ES-I3 (cell line): ENCODE measurements at regions not wholly inside any gene's neighbourhood (a gene's known extent, or its start where the extent isn't known, plus 50 kb on each side); places are given as distances from the start of the nearest gene placed in this dataset.

ENCODE experiments used
- H3K36me3 ChIP-seq: 2 replicates; pipeline ENCODE4 v1.6.1; 2013; ENCODE audit warnings: mild to moderate bottlenecking, low read length, control low read depth, moderate library complexity; ENCODE audit not compliant: insufficient read depth
- H3K4me1 ChIP-seq: 2 replicates; pipeline ENCODE4 v1.6.1; 2013; ENCODE audit warnings: mild to moderate bottlenecking, control low read depth, low read length; ENCODE audit not compliant: insufficient read depth
- H3K9ac ChIP-seq: 2 replicates; pipeline ENCODE4 v1.6.1; 2013; ENCODE audit warnings: low read depth, mild to moderate bottlenecking, low read length, moderate library complexity
- H3K9me3 ChIP-seq: 2 replicates; pipeline ENCODE4 v1.6.1; 2013; ENCODE audit warnings: mild to moderate bottlenecking, low read length, moderate library complexity; ENCODE audit not compliant: control insufficient read depth, insufficient read depth

DNA sequence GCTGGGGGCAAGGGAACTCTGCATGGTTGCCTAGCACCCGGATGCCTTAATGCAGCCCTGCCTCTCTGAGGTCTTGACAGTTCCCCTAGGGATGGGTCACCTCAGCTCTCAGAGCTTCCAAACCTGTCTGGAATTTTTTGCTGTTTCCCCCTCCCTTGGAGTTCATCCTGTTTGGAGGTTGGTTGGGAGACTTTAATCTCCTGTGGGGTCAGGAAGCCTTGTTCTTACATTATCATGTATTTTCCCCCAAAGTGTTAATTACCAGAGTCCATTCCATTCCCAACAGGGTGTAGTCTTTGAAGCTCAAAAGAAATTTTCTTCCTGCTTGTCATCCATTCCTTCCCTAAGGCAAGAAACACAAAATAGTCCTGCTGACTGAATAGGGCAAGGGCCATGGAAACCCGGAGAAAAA is 150.3 kb upstream of the SPRY4 start:
- Histone ChIP-seq H3K9ac (no peak overlapping the region), H3K36me3 (0 out of 2 replicates have a peak, but pooled peaks cover 3% of the 10 kb centered on the region), H3K9me3 (peaks cover 10% of the 10 kb centered on the region), H3K4me1 (peaks cover 31% of the 10 kb centered on the region)

DNA sequence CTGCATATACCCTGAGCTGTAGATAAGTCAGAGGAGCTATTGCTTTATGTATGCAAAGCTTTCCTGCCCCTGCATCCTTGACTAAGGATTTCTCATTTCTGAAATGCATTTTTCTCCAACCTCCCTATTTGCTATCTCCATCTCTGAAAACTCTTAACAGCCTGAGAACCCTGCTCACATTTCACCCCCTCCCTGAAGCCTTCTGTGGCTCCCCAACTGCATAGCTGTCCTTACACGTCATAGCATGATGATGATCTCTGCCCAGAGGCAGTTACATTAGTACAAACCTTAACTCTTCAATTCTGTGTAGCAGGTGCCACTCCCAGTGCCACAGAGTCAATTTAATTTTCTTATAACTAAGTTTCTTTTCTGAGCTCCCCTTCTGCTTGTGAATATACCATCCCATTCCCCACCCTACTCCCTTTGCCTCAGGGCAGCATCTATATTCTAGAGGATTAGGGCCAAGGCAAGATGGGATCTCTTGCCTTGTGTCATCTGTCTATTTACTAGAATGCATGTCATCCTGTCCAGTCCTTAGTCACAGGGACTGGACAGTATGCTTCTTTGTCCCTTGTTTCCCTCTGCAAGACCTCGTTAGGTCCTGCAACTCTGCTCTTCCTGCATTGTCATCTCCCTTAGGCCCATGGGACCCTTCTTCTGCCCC is 149.7 kb upstream of the SPRY4 start:
- Histone ChIP-seq H3K4me1 (peaks cover 31% of the 10 kb centered on the region), H3K36me3 (0 out of 2 replicates have a peak, but pooled peaks cover 3% of the 10 kb centered on the region), H3K9ac (no peak overlapping the region), H3K9me3 (peaks cover 10% of the 10 kb centered on the region)

DNA sequence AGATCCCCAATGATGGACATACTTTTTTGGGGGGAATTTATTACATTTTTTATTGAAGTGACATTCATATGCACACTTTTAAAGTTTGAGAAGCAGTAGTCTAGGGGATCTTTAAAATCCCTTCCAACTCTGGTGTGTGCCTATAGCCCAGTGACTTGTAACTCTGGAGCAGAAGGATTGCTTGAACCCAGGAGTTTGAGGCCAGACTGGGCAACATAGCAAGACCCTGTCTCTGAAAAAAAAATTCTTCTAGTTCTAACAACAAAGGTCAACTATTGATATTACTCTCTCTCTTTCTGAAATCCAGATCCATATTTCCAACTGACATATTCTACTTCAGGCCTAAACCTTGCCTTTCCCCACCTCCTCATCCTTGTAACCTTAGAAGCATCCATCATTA is 148.2 kb upstream of the SPRY4 start:
- peaks cover 31% of the 10 kb centered on the region for H3K4me1 ChIP-seq
- H3K36me3 ChIP-seq: no peaks in the 10 kb centered on the region
- no peaks in the 10 kb centered on the region for H3K9me3 ChIP-seq
- H3K9ac ChIP-seq: no peak overlapping the region

DNA sequence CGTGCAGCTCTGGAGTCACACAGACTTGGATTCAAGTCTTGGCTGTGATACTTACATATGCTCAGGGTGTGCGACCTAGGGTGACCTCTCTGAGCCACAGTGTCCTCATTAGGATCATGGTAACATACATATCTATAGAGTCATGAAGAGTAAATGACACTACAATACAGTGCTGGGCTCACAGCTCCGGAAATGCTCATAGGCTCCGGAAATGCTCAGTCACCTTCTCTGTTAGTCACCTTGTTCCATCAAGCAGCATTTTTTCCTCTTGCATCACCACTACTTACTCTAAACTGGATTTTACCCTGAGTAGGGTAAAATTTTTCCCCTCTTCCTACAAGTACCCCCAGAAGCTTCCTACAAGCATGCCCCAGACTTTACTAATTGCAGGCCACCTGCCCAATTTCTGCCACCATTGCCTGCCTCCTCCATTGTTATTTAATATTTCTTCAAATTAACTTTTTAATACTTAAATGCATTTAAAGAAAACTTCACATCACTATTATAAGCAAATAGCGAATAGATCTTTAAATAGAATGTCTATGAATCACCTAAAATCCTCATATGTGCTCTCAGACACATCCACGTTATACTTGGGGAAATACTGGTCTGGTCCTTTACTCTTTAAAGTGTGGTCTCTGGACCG is 147.6 kb upstream of the SPRY4 start:
- Histone ChIP-seq H3K4me1 (peaks cover 31% of the 10 kb centered on the region), H3K36me3 (no peaks in the 10 kb centered on the region), H3K9me3 (peaks cover 5% of the 10 kb centered on the region), H3K9ac (no peak overlapping the region)

DNA sequence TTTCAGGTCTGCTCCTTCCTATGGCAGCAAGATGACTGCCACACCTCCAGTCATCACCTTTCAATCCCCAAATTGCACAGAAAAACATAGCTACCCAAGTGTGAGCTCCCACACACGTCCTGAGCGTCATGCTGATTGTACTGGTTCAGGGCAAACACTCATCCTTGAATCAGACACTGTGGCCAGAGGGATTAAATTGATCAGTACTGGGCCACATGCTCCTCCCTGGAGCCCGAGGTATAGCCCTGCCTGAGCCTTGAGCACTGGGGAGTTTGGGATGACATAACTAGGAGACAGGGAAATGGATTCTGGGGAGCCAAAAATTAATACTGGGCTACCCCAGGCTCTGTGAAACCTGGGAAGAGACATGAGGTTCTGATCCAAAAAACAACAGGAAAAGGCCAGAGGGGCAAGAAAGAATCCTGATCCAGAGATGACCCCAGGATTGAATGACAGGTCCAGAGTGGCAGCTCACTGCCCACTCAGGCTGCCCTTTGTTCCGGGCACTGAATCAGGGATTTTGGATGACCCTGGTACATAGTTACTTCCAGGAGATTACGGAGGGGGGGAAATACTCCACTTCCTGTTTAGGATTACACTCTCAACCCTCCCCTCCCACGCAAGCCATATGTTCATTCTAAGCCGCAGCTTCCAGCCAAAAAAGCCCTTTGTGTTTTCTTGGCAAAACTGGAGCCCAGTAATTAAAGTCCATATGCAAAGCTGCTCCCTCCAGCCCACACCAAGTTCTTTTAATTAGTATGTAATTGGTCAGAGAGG is 141.6 kb upstream of the SPRY4 start:
- Histone ChIP-seq H3K36me3 (no peaks in the 10 kb centered on the region), H3K9me3 (peaks cover 9% of the 10 kb centered on the region), H3K9ac (no peak overlapping the region), H3K4me1 (0 out of 2 replicates have a peak, but pooled peaks cover 5% of the 10 kb centered on the region)

DNA sequence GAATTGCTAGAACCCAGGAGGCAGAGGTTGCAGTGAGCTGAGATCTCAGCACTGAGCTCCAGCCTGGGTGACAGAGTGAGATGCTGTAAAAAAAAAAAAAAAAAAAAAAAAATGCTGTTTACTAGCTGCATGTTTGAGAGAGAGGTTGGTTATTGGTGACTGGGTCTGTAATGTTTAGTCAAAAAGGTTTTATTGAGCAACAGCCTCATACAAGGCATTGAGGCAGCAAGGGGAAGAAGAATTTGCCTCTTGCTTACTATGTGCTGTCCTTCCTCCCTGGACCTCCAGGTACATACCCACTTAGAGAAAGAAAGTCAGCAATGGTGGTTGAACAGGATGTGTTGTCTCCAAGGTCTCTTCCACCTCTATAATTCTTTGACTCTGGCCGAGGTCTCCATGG is 140.7 kb upstream of the SPRY4 start:
- Histone ChIP-seq H3K36me3 (no peaks in the 10 kb centered on the region), H3K4me1 (0 out of 2 replicates have a peak, but pooled peaks cover 4% of the 10 kb centered on the region), H3K9ac (no peak overlapping the region), H3K9me3 (peaks cover 9% of the 10 kb centered on the region)

DNA sequence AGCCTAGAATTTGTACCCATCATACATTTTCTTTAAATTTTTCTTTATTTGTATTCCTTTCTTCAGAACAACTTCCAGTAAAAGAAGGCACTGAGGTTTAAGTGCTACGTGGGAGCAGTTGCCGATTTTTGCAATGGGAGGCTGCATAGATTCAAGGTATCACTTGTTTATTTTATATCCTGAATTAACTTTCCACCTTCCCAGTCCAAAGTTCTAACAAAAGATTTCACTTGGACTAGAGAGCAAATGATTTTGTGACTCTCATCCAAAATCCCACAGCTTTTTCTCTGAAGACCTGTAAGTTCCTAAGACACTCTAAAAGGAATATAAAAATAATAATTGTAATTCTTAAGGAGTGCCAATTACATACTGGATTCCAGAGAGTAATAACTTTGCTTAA is 139.1 kb upstream of the SPRY4 start:
- Histone ChIP-seq H3K9me3 (peaks cover 10% of the 10 kb centered on the region), H3K36me3 (no peaks in the 10 kb centered on the region), H3K4me1 (no peaks in the 10 kb centered on the region), H3K9ac (no peak overlapping the region)

DNA sequence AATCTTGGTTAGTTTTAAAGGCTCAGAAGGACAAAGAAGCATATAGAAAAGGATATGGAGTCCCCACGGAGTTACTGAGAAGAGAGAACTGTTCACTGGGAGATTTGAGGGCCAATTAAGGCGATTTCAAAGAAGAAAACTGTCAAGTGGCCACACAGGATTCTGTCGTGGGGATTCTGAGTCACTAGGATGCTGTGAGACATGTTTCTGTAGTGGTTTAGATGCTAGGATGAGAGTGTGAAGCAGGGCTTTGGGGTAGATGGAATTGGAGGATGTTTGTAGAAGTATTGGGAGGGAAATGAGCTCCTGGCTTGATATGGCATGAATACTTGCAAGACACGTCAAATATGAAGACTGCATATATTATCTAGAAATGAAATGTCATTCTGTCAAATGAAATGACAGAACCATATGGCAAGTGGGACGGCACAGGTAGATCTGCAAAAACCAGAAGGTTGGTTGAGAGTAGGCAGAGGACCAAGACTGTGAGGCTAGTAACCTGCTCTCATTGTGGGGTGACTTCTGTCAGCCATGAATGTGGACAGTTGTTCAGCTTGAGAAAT is 136.3 kb upstream of the SPRY4 start:
- H3K4me1 ChIP-seq: no peaks in the 10 kb centered on the region
- no peak overlapping the region for H3K9ac ChIP-seq
- no peaks in the 10 kb centered on the region for H3K36me3 ChIP-seq
- 0 out of 2 replicates have a peak, but pooled peaks cover 2% of the 10 kb centered on the region for H3K9me3 ChIP-seq

DNA sequence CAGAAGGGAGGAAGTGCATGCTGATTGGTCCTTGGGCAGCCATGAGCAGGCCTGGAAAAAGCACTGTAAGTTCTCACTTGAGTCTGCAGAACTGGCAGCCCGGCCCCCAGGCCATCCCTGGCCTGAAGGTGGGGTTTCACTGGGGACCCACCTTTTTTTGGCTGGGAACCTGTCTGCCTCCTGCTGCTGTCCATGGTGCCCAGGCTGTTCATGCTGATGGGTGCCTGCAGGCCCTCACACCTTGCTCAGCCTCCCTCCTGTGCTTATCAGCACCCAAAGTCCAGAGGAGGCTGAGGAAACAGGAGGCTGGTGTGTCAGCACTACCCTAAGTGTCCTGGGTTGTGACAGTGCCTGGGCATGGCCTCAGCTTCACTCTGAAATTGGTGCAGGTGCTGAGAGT is 134.4 kb upstream of the SPRY4 start:
- H3K9ac ChIP-seq: no peak overlapping the region
- no peaks in the 10 kb centered on the region for H3K36me3 ChIP-seq
- no peaks in the 10 kb centered on the region for H3K4me1 ChIP-seq
- H3K9me3 ChIP-seq: 0 out of 2 replicates have a peak, but pooled peaks cover 2% of the 10 kb centered on the region

DNA sequence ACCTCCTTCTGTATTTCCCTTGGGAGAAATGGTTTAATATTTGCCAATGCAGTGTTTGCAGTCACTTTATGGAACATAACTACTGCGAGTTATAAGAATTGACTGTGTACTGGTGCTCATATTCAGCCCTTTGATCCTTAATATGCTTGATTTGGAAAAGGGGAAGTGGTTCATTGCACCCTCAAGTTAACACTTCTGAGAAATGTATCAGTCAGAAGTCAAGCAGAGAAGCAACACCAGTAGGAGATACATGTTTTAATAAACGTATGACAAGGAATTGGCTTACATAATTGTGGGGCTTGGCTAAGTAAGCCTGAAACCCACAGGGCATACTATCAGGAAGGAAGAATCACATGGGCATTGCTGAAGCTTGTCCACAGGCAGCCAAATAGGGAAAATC is 131.0 kb upstream of the SPRY4 start:
- Histone ChIP-seq H3K9me3 (0 out of 2 replicates have a peak, but pooled peaks cover 4% of the 10 kb centered on the region), H3K36me3 (no peaks in the 10 kb centered on the region), H3K9ac (no peak overlapping the region), H3K4me1 (no peaks in the 10 kb centered on the region; the same call in 1 of the 2 replicates)

DNA sequence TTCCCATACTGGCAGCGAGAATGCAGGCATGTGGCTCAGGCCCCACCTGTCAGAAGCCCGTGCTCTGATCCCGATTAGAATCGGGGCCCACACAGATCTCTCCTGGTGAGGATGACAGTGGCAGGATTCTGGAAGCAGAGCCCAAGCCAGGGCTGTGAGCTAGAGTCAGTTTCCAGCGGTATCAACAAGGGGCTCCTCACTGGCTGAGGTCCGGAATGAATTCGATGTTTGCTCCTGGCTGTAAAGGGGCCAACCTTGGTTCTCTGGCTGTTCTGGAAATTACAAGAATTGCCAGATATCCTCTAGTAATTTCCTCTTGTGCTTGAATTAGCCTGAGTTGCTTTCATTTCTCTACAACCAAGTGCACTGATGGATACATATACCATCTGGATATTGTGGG is 129.1 kb upstream of the SPRY4 start:
- Histone ChIP-seq H3K4me1 (no peaks in the 10 kb centered on the region; the same call in 1 of the 2 replicates), H3K9me3 (peaks cover 4% of the 10 kb centered on the region; the same call in 1 of the 2 replicates), H3K9ac (no peak overlapping the region), H3K36me3 (no peaks in the 10 kb centered on the region)

DNA sequence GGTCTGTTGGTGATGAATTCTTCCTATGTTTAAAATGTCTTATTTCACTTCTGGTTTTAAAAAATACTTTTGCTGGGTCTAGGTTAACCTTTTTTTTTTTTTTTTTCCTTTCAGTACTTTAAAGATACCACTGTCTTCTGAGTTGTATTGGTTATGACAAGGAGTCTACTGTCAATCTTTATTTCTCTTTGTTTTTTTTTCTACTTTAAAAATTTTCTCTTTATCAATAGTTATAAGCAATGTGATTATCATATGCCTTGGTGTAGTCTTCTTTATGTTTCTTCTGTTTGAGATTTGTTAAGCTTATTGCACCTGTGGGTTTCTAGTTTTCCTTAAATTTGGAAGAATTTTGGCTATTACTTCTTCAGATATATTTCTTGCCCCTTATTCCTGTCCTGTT is 125.6 kb upstream of the SPRY4 start:
- Histone ChIP-seq H3K36me3 (no peaks in the 10 kb centered on the region), H3K9me3 (peaks cover 3% of the 10 kb centered on the region; the same call in 1 of the 2 replicates), H3K9ac (no peak overlapping the region), H3K4me1 (peaks cover 10% of the 10 kb centered on the region)

DNA sequence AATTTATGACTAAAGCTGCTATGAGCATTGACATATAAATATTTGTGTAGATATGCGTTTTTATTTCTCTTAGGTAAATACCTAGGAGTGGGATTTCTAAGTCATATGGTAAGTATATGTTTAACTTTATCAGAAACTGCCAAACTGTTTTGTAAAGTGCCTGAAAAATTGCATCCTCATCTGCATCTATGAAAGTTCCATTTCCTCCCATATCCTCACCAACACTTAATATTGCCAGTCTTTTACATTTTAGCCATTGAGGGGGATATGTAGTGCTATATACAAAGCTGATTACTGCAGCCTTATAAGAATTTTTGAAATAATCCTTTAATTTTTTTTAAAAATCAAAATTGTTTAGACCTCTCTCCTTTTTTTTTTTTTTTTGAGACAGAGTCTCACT is 123.1 kb upstream of the SPRY4 start:
- H3K36me3 ChIP-seq: no peaks in the 10 kb centered on the region
- H3K9me3 ChIP-seq: peaks cover 3% of the 10 kb centered on the region; the same call in 1 of the 2 replicates
- H3K9ac ChIP-seq: no peak overlapping the region
- H3K4me1 ChIP-seq: peaks cover 12% of the 10 kb centered on the region; the same call in 1 of the 2 replicates

DNA sequence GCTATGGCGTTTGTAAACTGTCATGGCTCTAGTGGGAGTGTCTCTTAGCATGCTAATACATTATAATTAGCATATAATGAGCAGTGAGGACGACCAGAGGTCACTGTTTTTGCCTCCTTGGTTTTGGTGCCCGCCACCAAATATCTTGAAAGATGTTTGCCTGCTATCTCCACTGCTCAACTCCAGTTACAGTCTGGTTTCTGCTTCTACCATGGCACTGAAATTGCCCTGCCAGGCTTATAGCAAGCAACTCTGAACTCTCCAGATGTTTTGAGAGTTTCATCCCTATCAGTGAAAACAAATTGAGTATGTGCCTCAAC is 122.1 kb upstream of the SPRY4 start:
- Histone ChIP-seq H3K9ac (no peak overlapping the region), H3K9me3 (peaks cover 3% of the 10 kb centered on the region; the same call in 1 of the 2 replicates), H3K36me3 (no peaks in the 10 kb centered on the region), H3K4me1 (peaks cover 12% of the 10 kb centered on the region; the same call in 1 of the 2 replicates)
